Aorta (tissue), 5 donors: ENCODE measurements at regions not wholly inside any gene's neighbourhood (a gene's known extent, or its start where the extent isn't known, plus 50 kb on each side); places are given as distances from the start of the nearest gene placed in this dataset.

Experiments
- ATAC-seq: fragments of 200-7000 bp; cut with Tn5 transposase; one replicate; pipeline ENCODE4 v1.9.1; 2022; ENCODE audit warnings: moderate library complexity; ENCODE audit not compliant: low FRiP score
- DNase-seq, 2 donors: peaks; one replicate each; pipeline ENCODE4 v3.0.0-alpha.2; 2020
- H3K27ac ChIP-seq, 2 donors: one replicate each; pipeline ENCODE4 v1.5.1; 2013; ENCODE audit warnings: low read length in 2 of 2, mild to moderate bottlenecking in 2 of 2, moderate library complexity in 2 of 2, control low read depth in 1 of 2, inconsistent platforms in 1 of 2, low read depth in 1 of 2
- H3K27me3 ChIP-seq, 2 donors: one replicate each; pipeline ENCODE4 v1.6.1; 2013; ENCODE audit warnings: control low read depth in 1 of 2, low read length in 1 of 2, mild to moderate bottlenecking in 1 of 2, moderate library complexity in 1 of 2; ENCODE audit not compliant: insufficient read depth in 2 of 2, control insufficient read depth in 1 of 2
- H3K36me3 ChIP-seq, 2 donors: one replicate each; pipeline ENCODE4 v1.6.1; 2013; ENCODE audit warnings: control low read depth in 1 of 2, low read length in 1 of 2, mild to moderate bottlenecking in 1 of 2; ENCODE audit not compliant: insufficient read depth in 2 of 2, control insufficient read depth in 1 of 2
- H3K4me1 ChIP-seq, 2 donors: one replicate each; pipeline ENCODE4 v1.6.1; 2013; ENCODE audit warnings: low read length in 2 of 2, control low read depth in 1 of 2, mild to moderate bottlenecking in 1 of 2, moderate library complexity in 1 of 2; ENCODE audit not compliant: insufficient read depth in 2 of 2, control insufficient read depth in 1 of 2
- H3K4me3 ChIP-seq, 2 donors: one replicate each; pipeline ENCODE4 v1.5.1; 2013; ENCODE audit warnings: low read length in 2 of 2, control low read depth in 1 of 2, mild to moderate bottlenecking in 1 of 2
- H3K9me3 ChIP-seq: one replicate; pipeline ENCODE4 v1.6.1; 2013; ENCODE audit warnings: mild to moderate bottlenecking, low read length; ENCODE audit not compliant: control insufficient read depth
- WGBS, 2 donors: extraction: QIAGEN DNeasy Blood & Tissue Kit; methylation state at CpG; one replicate each; pipeline ENCODE4 v1.1.7; 2013; 5-methylcytosine and 5-hydroxymethylcytosine counted together
- intact Hi-C, 2 donors: fragments of 100-400 bp; cut with DNase I; formaldehyde crosslinking; loops; one replicate each; pipeline versions ENCODE4 v1.14.2 to v1.15.0; 2022
- donor health status: healthy with polysubstance abuse.
- donor health status: Bipolar disorder and iron deficiency.
- donor health status: DM: no; HTN: no; CAD: no.
- donor health status: DM: no; HTN: no; CAD: no.
- donor health status: DM: yes; HTN: yes; CAD: no.

DNA sequence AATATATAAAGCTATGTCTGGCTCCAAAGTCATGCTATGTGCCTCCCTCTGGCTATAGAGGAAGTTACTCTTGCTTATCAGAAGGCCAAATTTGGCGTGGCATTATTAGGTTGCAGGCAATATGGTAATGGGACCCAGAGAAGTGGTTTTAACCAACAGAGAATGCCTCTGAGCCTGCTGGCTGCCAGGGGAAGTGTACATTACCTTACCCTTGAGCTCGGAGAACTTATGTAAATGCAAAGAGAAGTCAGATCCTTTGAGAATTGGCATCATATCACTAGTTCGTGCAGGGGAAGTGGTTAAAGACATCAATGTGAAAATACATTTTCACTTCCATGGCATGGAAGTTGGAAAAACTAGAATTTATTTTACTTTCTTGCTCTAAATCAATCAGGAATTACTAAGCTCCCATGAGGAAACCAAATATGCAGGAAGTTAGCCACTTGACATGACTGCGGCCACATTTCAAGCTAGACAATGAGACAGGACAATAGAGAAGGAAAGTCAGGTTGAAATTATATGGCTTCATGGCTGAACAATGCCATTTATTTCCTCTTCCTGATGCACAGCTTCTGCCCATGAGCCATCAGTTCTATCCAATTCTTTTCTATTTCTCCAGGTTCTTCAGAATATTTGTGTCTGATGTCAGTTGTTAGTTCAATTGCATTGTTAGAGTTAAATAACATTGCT lies 134.0 kb upstream of the PHACTR1 start:
- Histone ChIP-seq H3K9me3 (no peaks in the 10 kb centered on the region), H3K36me3 (no peaks in the 10 kb centered on the region), H3K4me3 (no peak overlapping the region), H3K27ac (no peak overlapping the region), H3K4me1 (no peaks in the 10 kb centered on the region), H3K27me3 (no peaks in the 10 kb centered on the region)
- 83 to 88% methylated on average over 4 of the region's 4 CpGs for WGBS, 2 donors
- no peak for DNase-seq
- intact Hi-C loops, result no loop called here
- ATAC-seq, result no peak

DNA sequence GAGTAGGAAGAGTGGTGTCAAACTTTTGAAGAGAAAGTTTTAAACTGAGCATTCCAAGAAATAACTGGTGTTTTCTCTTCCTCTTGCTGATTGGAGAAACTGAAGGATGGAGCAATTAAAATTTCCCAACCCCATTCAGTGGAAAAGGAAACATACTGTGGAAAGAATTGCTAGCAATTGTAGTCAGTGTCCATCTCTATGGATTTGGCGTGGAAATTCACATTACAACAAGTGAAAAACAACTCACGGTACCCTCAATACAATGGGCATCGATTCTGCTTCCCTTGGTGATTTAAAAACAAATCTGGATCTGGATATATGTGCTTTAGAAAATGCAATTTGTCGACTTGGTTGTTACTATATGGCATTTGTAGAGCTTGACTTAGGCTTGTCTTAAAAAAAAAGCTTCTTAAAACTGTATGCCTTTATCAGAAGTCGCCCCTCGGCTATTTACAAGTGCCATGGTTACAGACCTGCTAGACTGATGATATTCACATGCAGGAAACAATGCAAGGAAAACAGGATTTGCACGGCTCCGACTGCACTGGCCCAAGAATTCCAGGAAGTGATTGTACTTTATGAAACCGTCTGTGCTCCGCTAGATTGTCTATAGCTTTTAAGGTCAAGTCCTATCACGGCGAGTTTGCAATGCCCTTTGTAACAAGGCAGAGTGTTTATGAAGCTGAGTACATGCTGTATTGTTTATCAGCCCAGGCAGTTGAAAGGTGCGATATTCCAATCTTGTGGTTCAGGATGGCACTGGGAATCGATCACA lies 131.7 kb upstream of the PHACTR1 start:
- H3K4me1 ChIP-seq, result no peaks in the 10 kb centered on the region
- no peak overlapping the region for H3K27ac ChIP-seq
- H3K4me3 ChIP-seq, result no peak overlapping the region
- WGBS, 2 donors, result 82 to 84% methylated on average over 14 of the region's 14 CpGs
- ATAC-seq (peak; percentile 26), DNase-seq (no peak)
- intact Hi-C loops, result no loop called here
- no peaks in the 10 kb centered on the region for H3K27me3 ChIP-seq
- no peaks in the 10 kb centered on the region for H3K9me3 ChIP-seq
- H3K36me3 ChIP-seq, result no peaks in the 10 kb centered on the region

DNA sequence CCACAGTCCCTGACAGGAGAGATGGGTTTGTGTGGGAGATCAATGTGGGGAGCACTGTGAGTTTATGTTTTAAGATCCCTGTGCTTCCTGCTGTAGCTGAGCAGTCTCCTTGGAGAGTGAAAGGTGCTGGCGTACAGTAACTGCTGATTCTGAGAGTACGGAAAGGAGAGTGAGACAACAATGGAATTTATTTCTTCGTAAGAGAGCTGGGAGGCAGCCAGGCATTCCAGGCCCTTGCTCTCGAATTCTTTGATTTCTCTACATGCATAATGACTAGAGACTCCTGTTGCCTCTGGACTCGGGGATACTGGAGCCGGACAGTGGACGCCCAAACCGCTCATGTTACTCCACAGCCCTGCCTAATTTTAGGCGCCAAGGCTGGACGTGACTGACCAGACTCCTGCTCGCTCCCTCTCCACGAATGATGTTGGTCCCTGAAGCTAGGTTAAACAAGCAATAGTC lies 131.0 kb upstream of the PHACTR1 start:
- Histone ChIP-seq H3K4me1 (no peaks in the 10 kb centered on the region), H3K36me3 (no peaks in the 10 kb centered on the region), H3K4me3 (no peak overlapping the region), H3K27ac (no peak overlapping the region), H3K27me3 (no peaks in the 10 kb centered on the region), H3K9me3 (no peaks in the 10 kb centered on the region)
- intact Hi-C loops, result no loop called here
- ATAC-seq (peak; percentile 67), DNase-seq (peak in 1 of 2 donors; percentile 53)
- WGBS, 2 donors, result 26 to 30% methylated on average over 12 of the region's 12 CpGs

DNA sequence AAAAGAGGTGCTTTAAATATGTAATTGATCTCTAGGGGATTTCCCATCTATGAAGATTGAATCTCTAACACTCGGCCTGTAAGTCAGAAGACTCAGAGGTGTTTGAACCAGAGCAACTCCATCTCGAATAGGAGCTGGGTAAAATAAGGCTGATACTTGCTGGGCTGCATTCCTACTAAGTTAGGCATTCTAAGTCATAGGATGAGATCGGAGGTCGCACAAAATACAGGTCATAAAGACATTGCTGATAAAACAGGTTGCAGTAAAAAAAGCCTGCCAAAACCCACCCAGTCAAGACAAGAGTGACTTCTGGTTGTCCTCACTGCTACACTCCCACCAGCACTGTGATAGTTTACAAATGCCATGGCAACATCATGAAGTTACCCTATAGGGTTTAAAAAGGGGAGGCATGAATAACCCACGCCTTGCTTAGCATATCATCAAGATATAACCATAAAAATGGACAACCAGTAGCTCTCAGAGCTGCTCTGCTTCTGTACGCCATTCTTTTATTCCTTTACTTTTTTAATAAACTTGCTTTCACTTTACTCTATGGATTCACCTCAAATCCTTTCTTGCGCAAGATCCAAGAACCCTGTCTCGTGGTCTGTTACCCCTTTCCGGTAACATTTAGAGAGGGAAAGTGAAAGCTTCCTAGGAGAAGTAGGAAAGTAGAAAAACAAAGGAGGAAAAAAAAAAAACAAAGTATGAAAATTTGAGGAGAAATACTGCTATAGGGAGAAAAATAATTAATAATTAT lies 129.7 kb upstream of the PHACTR1 start:
- Histone ChIP-seq H3K27me3 (no peaks in the 10 kb centered on the region), H3K4me3 (no peak overlapping the region), H3K9me3 (no peaks in the 10 kb centered on the region), H3K4me1 (no peaks in the 10 kb centered on the region), H3K36me3 (no peaks in the 10 kb centered on the region), H3K27ac (no peak overlapping the region)
- intact Hi-C loops, result no loop called here
- 93 to 94% methylated on average over 9 of the region's 9 CpGs for WGBS, 2 donors
- ATAC-seq (no peak), DNase-seq (no peak)

DNA sequence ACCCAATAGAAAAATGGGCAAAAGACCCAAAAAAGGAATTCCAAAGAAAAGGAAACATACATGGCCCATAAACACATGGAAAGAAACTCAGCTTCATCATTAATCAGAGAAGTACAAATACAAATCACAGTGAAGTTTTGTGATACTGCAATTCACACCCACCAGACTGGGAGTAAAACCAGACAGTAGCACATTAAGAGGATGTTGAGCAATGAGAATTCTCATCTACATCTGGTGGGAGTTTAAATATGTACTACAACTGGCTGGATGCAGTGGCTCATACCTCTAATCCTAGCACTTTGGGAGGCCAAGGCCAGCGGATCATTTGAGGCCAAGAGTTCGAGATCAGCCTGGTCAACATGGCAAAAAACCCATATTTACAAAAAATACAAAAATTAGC lies 125.7 kb upstream of the PHACTR1 start:
- Histone ChIP-seq H3K4me3 (no peak overlapping the region), H3K27ac (no peak overlapping the region), H3K4me1 (no peaks in the 10 kb centered on the region), H3K9me3 (no peaks in the 10 kb centered on the region), H3K27me3 (no peaks in the 10 kb centered on the region), H3K36me3 (no peaks in the 10 kb centered on the region)
- intact Hi-C loops, result loop anchor here in 1 of 2 donors (10.0 kb wide), 1 partner anchor 186 kb away; no protein-coding TSS in a partner anchor
- DNase-seq (no peak), ATAC-seq (no peak)
- WGBS, 2 donors, result 96 to 97% methylated on average over 2 of the region's 2 CpGs

DNA sequence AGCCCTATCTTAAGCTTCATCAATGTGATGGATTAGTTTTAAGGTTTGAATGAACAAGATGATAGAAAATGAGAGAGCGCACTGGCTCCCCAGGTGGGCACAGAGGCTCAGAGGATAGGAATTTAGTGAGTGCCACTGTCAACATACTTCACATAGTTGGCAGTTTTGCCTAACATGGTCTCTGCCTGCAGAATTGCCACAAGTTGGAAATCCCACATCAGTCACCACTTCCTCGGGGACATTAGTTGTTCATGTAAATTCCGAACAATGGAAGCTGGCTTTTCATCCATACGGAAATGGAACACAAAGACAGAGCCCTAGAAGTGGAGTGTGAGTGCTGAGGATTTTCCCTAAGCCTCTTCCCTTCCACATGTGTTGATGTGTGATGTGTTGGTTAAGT lies 123.9 kb upstream of the PHACTR1 start:
- no peaks in the 10 kb centered on the region for H3K27me3 ChIP-seq
- no peaks in the 10 kb centered on the region for H3K36me3 ChIP-seq
- intact Hi-C loops, result loop anchor here in 1 of 2 donors (10.0 kb wide), 1 partner anchor 188 kb away; no protein-coding TSS in a partner anchor
- no peak overlapping the region for H3K4me3 ChIP-seq
- 84 to 85% methylated on average over 4 of the region's 4 CpGs for WGBS, 2 donors
- no peaks in the 10 kb centered on the region for H3K4me1 ChIP-seq
- no peak overlapping the region for H3K27ac ChIP-seq
- DNase-seq (no peak), ATAC-seq (no peak)
- H3K9me3 ChIP-seq, result no peaks in the 10 kb centered on the region

DNA sequence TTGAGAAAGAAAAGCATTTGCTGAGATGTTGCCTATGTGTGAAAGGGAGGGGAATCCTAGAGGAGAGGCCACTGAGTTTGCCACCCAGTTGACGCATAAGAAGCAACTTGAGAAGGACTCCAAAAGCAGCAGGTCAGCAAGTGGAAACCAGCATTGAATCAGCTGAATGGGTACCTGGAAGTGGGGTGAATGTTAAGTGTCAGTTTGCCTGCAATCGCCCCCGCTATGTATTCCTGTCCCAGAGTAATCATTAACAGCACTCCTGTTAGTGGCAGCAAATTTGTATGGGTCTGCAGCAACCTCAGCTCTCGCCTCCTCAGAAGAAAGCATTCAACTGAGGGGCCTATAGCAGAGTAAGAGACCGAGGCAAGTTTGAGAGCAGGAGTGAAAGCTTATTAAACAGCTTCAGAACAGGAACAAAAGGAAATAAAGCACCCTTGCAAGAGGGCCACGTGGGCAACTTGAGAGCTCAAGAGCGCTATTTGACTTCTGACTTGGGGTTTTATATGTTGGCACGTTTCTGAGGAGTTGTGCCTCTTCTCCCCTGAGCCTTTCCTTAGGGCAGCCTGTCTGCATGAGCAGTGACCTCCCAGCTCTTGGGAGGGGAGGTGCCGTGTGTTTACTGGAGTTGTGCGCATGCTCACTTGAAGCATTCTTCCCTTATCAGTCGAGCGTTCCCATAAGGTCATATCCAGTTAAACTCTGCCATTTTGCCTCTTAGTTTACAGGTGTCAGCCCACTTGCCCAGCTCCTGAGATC lies 122.6 kb upstream of the PHACTR1 start:
- Histone ChIP-seq H3K4me3 (no peak overlapping the region), H3K27ac (no peak overlapping the region), H3K4me1 (no peaks in the 10 kb centered on the region), H3K36me3 (no peaks in the 10 kb centered on the region), H3K27me3 (no peaks in the 10 kb centered on the region), H3K9me3 (no peaks in the 10 kb centered on the region)
- intact Hi-C loops, result loop anchor here in 1 of 2 donors (10.0 kb wide), 1 partner anchor 189 kb away; no protein-coding TSS in a partner anchor
- no peak for DNase-seq
- no peak for ATAC-seq
- WGBS, 2 donors, result 91 to 95% methylated on average over 12 of the region's 12 CpGs

DNA sequence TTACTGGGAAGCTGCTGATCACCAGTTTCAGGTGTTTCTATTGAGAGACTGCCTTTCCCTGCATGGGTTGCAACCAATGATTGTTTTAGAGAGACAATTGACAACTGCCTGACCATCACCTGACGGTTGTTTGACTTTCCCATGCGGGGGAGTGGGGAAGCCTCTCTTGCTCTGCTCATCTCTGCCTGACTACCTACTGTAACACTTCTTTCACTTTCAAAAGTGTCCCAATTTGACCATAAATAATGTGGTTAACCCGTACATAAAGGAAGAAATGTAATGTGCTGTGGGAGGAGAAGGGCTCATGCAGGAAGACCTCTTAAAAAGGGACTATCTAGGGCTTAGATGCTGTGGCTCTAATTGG lies 122.1 kb upstream of the PHACTR1 start:
- intact Hi-C loops, result loop anchor here in 1 of 2 donors (10.0 kb wide), 1 partner anchor 190 kb away; no protein-coding TSS in a partner anchor
- Histone ChIP-seq H3K9me3 (no peaks in the 10 kb centered on the region), H3K4me3 (no peak overlapping the region), H3K27me3 (no peaks in the 10 kb centered on the region), H3K36me3 (no peaks in the 10 kb centered on the region), H3K4me1 (no peaks in the 10 kb centered on the region), H3K27ac (no peak overlapping the region)
- DNase-seq, result no peak
- WGBS, 2 donors, result 91 to 95% methylated on average over 3 of the region's 3 CpGs
- no peak for ATAC-seq
